NOMO-1 treated with dmso at 0.1 percent for 144 hours (cell line): ENCODE measurements at regions not wholly inside any gene's neighbourhood (a gene's known extent, or its start where the extent isn't known, plus 50 kb on each side); places are given as distances from the start of the nearest gene placed in this dataset.
"Not testable (repeated sequence)": the region's sequence is repeated elsewhere in the genome, so short reads cannot be mapped to it uniquely, and the experiment has no call there.

Experiments used
- DNase-seq: peaks from one replicate; lab custom pipeline; 2025; ENCODE audit not compliant: unreplicated experiment; lab: John Stamatoyannopoulos, UW

DNA sequence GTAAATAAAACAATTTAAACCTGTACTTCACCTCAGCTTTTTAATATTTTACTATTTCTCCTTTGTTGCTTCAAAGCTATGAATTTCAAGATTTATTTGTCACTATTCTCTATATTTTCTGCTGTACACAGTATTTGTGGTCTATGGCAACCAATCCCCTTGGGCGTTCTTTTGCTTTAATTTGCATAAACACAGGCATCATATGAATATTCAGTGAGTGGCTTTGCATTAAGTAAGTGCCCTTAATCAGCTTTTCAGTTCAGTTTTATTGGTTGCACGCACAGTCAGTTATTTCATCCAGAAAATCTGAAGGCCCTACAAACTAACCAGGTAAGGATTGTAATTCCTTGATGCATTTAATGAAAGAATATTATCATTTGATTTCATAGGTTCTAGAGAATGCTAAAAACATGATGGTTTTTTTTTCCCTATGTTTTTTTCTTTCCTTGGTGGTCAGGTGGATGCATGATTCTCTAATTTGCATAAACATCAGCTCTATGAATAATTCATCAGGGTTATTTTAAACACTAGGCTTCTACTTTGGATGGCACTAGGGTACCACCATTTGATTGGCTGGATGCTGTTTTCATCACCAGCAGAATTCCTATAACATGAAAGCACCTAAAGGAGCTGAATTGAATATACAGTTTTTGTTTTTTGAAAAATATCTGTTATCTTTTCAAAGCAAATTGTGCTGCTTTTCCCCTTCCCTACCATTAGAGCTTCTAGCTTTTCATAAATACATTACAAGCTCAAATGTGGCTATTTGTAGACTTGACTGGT, 249.2 kb upstream of the CCNH start:
- no peak for DNase-seq

DNA sequence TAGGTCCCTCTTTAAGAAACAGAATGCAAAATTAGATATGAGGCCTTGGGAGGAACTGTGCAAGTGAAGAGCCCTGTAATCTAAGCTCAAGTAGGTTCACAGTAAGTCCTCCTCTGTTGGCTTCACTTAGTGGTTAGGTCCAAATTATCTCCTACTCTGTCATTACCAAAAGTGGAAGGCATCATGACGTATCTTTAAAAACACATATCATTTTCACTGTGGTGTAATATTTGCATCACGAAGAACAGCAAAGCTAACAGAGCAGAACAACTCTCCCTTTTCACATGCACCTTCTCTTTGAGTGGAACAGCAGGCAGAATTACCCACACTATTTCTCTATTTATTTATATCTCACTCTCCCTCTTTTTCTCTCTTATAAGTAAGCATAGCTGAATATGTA, 240.5 kb upstream of the CCNH start:
- DNase-seq: no peak

DNA sequence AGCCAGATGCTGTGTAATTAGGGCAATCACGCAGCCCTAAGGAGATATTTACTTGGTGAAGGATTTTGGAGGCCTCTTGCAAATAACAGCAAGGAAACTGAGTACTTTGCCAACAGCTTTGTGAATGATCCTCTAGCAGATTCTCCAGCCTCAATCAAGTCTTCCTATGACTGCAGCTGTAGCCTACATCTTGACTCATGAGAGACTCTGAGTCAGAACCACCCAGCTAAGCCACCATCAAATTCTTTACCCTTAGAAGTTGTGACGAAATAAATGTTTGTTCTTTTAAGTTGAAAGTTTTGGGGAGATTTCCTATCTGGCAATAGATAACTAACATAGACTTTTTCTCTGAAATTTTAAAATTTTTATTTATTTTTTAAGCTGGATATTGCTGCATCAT, 237.6 kb upstream of the CCNH start:
- DNase-seq: no peak

GRCh38 chr5:87649455-87649854, 236.7 kb upstream of the CCNH start:
- DNase-seq: no peak

DNA sequence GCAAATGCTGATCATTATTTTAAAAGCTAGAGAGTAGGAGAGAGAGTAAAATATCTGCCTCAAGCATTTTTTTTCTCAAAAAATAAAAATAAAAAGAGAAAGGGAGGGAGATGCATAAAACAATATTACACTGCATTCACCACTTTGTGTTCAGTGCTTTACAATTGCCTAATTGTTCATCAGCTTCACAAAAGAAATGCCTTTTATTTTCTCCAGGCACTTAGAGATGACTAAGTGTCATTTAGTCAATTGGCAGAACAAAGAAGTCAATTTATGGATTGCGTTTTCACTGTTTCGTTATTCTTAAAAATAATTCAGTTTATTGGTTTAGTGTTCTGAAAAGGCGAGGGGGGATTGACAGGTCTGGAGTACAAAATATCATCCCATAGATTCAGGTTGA, 232.5 kb upstream of the CCNH start:
- no peak for DNase-seq

- DNase-seq: no peak
Observed at GRCh38 chr5:87640902-87641301, 228.2 kb upstream of the CCNH start.

DNA sequence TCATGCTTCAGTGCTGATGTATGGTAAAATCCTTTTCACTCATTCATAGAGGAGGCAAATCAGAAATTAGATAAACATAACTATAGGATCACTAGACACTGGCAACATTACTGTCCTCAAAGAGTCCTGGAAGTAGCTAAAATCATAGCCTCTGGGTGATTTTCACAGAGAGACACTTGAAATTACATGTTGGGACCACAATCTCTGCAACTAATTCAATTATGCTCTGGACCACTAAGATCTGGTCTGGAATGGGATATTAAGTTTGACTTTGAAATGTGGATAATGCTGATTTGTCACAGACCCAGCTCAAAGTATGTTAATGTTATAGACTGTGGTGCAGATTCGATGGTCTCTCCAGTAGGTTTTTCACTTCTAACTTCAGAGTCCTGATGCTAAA, 214.6 kb upstream of the CCNH start:
- DNase-seq: no peak

DNA sequence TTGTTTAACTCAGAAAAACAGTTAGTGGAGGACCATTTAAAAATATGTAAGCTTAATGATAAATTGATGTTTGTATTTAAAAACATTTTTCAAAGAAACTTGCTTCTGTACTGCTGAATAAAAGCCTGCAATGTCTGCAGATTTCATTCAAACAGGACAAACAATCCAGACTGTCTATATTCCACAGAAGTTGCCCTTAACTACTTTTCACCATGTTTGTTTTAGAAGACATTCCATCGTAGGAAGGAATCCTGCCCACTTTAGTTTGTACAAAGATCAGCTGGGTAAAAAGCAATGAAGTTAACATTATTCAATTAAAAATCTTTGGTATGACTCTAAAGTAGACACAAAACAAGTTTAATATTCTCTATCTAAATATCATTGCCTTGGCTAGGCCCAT, 195.7 kb upstream of the CCNH start:
- no peak for DNase-seq

- no peak for DNase-seq
Observed at GRCh38 chr5:87605663-87606062, 192.9 kb upstream of the CCNH start.

- no peak for DNase-seq
Observed at GRCh38 chr5:87599778-87600177, 187.0 kb upstream of the CCNH start.

DNA sequence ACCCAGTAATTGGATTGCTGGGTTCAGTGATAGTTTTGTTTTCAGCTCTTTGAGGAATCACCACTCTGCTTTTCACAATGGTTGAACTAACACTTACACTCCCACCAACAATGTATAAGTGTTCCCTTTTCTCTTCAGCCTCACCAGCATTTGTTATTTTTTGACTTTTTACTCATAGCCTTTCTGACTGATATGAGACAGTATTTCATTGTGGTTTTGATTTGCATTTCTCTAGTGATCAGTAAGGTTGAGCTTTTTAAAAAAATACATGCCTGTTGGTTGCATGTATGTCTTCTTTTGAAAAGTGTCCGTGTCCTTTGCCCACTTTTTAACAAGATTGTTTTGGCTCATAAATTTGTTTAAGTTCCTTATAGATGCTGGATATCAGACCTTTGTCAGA, 185.7 kb upstream of the CCNH start:
- no peak for DNase-seq

DNA sequence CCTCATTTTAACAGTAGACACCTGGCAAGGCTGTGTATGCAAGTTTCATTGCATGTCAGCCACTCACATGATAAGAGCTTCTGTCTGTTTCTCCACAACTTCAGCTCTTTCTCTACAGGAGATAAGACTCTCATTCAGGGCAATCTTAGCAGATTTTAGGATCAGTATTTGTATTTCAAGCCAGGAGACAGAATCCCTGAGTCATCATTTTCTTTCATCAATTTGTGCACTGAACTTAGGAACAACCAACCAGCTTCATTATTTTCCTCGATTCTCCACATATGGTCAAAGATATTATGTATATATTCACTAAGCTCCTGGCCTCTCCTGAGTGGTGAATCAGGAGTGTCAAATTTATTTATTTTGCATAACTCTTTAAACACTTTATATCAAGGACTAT, 181.8 kb upstream of the CCNH start:
- DNase-seq: no peak

DNA sequence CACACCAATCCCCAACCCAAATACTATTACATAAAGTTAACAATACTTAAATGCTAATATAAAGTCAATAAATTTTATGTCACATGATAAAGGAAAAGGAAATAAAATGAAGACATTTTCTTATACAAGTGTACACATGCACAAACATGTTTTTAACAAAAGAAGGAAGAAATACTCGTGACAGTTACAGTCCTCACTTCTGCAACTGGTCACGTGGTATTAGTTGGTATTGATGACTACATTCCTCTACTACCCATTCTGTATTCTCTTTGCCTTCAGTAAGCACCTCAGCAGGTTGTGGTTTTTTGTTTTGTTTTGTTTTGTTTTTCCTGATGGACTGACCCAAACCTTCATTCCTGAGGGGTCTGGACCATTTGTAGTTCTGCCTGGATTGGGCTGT, 176.9 kb upstream of the CCNH start:
- DNase-seq: no peak

DNA sequence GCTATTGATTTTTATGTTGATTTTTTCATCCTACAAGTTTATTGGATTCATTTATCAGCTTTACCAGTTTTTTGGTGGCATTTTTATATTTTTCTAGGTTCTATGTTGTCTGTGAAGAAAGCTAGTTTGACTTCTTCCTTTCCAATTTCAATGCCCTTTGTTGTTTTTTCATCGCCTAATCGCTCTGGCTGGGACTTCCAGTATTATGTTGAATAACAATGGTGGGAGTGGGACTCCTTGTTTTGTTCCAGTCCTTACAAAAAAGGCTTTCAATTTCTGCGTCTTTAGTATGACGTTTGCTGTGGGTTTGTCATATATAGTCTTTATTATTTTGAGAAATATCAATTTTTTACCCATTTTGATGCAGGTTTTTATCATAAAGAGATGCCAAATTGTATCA, 175.6 kb upstream of the CCNH start:
- no peak for DNase-seq

- DNase-seq: not testable (repeated sequence)
Observed at GRCh38 chr5:87583704-87584103, 171.0 kb upstream of the CCNH start.

DNA sequence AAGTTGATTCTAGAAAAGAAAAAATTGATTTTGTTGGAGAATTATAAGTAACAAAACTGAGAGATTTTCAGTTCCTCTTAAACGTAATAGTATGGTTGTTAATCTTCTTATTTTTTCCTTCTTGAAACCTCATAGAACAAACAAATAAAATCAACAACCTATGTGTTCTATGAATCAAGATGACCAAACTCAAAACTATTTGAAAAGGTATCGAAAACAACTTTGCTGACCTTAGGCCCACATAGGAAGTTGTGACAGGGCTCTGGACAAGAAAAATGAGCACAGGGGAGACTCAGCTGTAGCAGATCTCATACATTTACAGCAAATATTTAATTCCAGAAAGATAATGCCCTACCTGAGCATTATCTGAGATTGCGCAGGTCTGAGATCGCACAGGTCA, 169.4 kb upstream of the CCNH start:
- no peak for DNase-seq

- no peak for DNase-seq
Observed at GRCh38 chr5:87581661-87582060, 168.9 kb upstream of the CCNH start.

DNA sequence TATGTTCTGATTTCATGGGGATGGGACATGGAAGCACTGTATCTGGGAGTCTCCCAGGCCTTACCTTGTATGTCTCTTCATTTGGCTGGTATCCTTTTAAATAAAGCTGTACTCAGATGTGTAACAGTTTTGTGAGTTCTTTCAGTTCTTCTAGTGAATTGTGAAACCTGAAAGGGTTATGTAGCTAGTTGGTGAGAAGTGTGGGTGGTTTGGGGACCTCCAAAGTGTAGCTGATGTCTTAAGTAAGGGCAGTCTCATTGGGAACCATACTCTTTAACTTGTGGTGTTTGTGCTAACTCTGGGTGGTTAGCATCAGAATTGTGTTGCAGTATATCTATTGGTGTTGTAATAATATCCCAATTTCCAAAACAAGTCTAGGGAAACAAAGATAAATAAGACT, 166.9 kb upstream of the CCNH start:
- DNase-seq: no peak

DNA sequence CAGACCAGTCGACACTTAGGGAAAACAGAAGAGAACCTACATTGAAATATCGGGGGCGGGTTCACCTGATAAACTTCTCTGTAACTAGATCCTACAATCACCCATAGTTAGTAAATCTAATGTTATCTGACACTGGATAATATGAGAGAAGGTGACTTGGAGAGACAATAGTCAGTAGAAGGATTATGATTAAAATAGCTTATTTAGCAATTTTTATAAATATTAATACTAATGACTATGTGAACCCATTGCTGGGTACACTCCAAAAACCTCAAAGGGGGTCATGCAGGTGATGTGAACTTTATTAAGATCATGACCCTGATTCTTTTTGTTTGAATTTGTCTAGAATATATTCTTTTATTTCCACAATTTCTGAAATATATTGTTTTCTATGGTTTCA, 164.1 kb upstream of the CCNH start:
- no peak for DNase-seq

- DNase-seq: not testable (repeated sequence)
Observed at GRCh38 chr5:87576306-87576705, 163.6 kb upstream of the CCNH start.

DNA sequence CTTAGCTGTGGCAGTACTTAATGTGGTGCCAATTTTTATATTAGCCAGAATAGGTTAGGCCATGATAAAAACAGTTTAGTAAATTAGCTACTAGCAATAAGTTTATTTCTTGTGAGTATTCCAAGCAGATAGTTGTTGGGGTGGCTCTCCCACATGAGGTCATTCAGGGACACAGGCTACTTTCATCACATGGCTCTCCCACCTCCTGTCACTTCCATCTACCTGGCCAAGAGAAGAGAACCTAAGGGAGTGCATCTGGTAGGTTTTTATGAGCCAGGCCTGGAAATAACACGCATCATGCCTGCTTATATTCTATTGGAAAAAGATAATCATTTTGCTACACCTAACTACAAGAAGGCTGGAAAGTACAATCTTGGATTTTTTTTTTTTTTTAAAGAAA, 161.4 kb upstream of the CCNH start:
- DNase-seq: no peak

- no peak for DNase-seq
Observed at GRCh38 chr5:87572611-87573010, 159.9 kb upstream of the CCNH start.

- DNase-seq: no peak
Observed at GRCh38 chr5:87572090-87572489, 159.4 kb upstream of the CCNH start.
